Activated naive CD8-positive, alpha-beta T cell (primary cell): ENCODE measurements at regions not wholly inside any gene's neighbourhood (a gene's known extent, or its start where the extent isn't known, plus 50 kb on each side); places are given as distances from the start of the nearest gene placed in this dataset.

Source experiments
- H3K27ac Mint-ChIP-seq: one replicate; pipeline ENCODE4 v1.8.0; 2021; ENCODE audit warnings: mixed read lengths
- H3K27me3 Mint-ChIP-seq: one replicate; pipeline ENCODE4 v1.8.0; 2021; ENCODE audit warnings: mixed read lengths
- H3K36me3 Mint-ChIP-seq: one replicate; pipeline ENCODE4 v1.8.0; 2021; ENCODE audit warnings: mixed read lengths
- H3K4me1 Mint-ChIP-seq: one replicate; pipeline ENCODE4 v1.8.0; 2021; ENCODE audit warnings: low read depth, mixed read lengths
- H3K4me3 Mint-ChIP-seq: one replicate; pipeline ENCODE4 v1.8.0; 2021; ENCODE audit warnings: mild to moderate bottlenecking, mixed read lengths
- H3K9me3 Mint-ChIP-seq: one replicate; pipeline ENCODE4 v1.8.0; 2021; ENCODE audit warnings: low read depth, mixed read lengths

- H3K27ac Mint-ChIP-seq = no peak overlapping the region
- no peaks in the 10 kb centered on the region for H3K9me3 Mint-ChIP-seq
- no peaks in the 10 kb centered on the region for H3K27me3 Mint-ChIP-seq
- peaks cover 4% of the 10 kb centered on the region for H3K4me1 Mint-ChIP-seq
- H3K36me3 Mint-ChIP-seq = no peaks in the 10 kb centered on the region
- no peak overlapping the region for H3K4me3 Mint-ChIP-seq
Measured at GRCh38 chr13:95381212-95381527, 79.9 kb upstream of the ABCC4 start.

GRCh38 chr13:95382411-95382810 is 81.2 kb upstream of the ABCC4 start:
- Mint-ChIP-seq H3K27ac (no peak overlapping the region), H3K36me3 (no peaks in the 10 kb centered on the region), H3K4me1 (peaks cover 4% of the 10 kb centered on the region), H3K27me3 (no peaks in the 10 kb centered on the region), H3K9me3 (no peaks in the 10 kb centered on the region), H3K4me3 (no peak overlapping the region)

- Mint-ChIP-seq H3K27ac (no peak overlapping the region), H3K9me3 (no peaks in the 10 kb centered on the region), H3K36me3 (no peaks in the 10 kb centered on the region), H3K4me1 (peaks cover 4% of the 10 kb centered on the region), H3K27me3 (no peaks in the 10 kb centered on the region), H3K4me3 (no peak overlapping the region)
Measured at GRCh38 chr13:95382916-95383315, 81.7 kb upstream of the ABCC4 start.

GRCh38 chr13:95385373-95385772 is 84.1 kb upstream of the ABCC4 start:
- H3K4me3 Mint-ChIP-seq = no peak overlapping the region
- no peaks in the 10 kb centered on the region for H3K9me3 Mint-ChIP-seq
- peaks cover 4% of the 10 kb centered on the region for H3K4me1 Mint-ChIP-seq
- H3K27me3 Mint-ChIP-seq = peaks cover 1% of the 10 kb centered on the region
- H3K36me3 Mint-ChIP-seq = no peaks in the 10 kb centered on the region
- H3K27ac Mint-ChIP-seq = no peak overlapping the region

- Mint-ChIP-seq H3K9me3 (no peaks in the 10 kb centered on the region), H3K4me3 (no peak overlapping the region), H3K27ac (no peak overlapping the region), H3K4me1 (no peaks in the 10 kb centered on the region), H3K27me3 (peaks cover 4% of the 10 kb centered on the region), H3K36me3 (no peaks in the 10 kb centered on the region)
Measured at GRCh38 chr13:95385798-95386197, 84.5 kb upstream of the ABCC4 start.

- no peaks in the 10 kb centered on the region for H3K9me3 Mint-ChIP-seq
- no peak overlapping the region for H3K4me3 Mint-ChIP-seq
- no peaks in the 10 kb centered on the region for H3K36me3 Mint-ChIP-seq
- H3K27ac Mint-ChIP-seq = no peak overlapping the region
- H3K27me3 Mint-ChIP-seq = peaks cover 5% of the 10 kb centered on the region
- no peaks in the 10 kb centered on the region for H3K4me1 Mint-ChIP-seq
Measured at GRCh38 chr13:95386370-95386769, 85.1 kb upstream of the ABCC4 start.

GRCh38 chr13:95387733-95388207 is 86.5 kb upstream of the ABCC4 start:
- Mint-ChIP-seq H3K36me3 (no peaks in the 10 kb centered on the region), H3K9me3 (no peaks in the 10 kb centered on the region), H3K4me1 (no peaks in the 10 kb centered on the region), H3K4me3 (no peak overlapping the region), H3K27ac (no peak overlapping the region), H3K27me3 (peaks cover 5% of the 10 kb centered on the region)

GRCh38 chr13:95388420-95389079 is 87.3 kb upstream of the ABCC4 start:
- no peaks in the 10 kb centered on the region for H3K4me1 Mint-ChIP-seq
- H3K27ac Mint-ChIP-seq = no peak overlapping the region
- H3K9me3 Mint-ChIP-seq = no peaks in the 10 kb centered on the region
- no peaks in the 10 kb centered on the region for H3K36me3 Mint-ChIP-seq
- H3K4me3 Mint-ChIP-seq = no peak overlapping the region
- H3K27me3 Mint-ChIP-seq = peaks cover 6% of the 10 kb centered on the region

- Mint-ChIP-seq H3K27me3 (peaks cover 6% of the 10 kb centered on the region), H3K36me3 (no peaks in the 10 kb centered on the region), H3K4me1 (no peaks in the 10 kb centered on the region), H3K9me3 (no peaks in the 10 kb centered on the region), H3K27ac (no peak overlapping the region), H3K4me3 (no peak overlapping the region)
Measured at GRCh38 chr13:95391362-95391761, 90.1 kb upstream of the ABCC4 start.

GRCh38 chr13:95391785-95392184 is 90.5 kb upstream of the ABCC4 start:
- no peak overlapping the region for H3K4me3 Mint-ChIP-seq
- no peak overlapping the region for H3K27ac Mint-ChIP-seq
- H3K36me3 Mint-ChIP-seq = no peaks in the 10 kb centered on the region
- H3K9me3 Mint-ChIP-seq = no peaks in the 10 kb centered on the region
- H3K27me3 Mint-ChIP-seq = peaks cover 6% of the 10 kb centered on the region
- no peaks in the 10 kb centered on the region for H3K4me1 Mint-ChIP-seq

- Mint-ChIP-seq H3K4me1 (no peaks in the 10 kb centered on the region), H3K27ac (no peak overlapping the region), H3K4me3 (no peak overlapping the region), H3K36me3 (no peaks in the 10 kb centered on the region), H3K9me3 (no peaks in the 10 kb centered on the region), H3K27me3 (peaks cover 6% of the 10 kb centered on the region)
Measured at GRCh38 chr13:95392597-95392996, 91.3 kb upstream of the ABCC4 start.

- Mint-ChIP-seq H3K4me3 (peak overlapping the region; percentile 98), H3K4me1 (peaks cover 9% of the 10 kb centered on the region), H3K27ac (no peak overlapping the region), H3K27me3 (peaks cover 6% of the 10 kb centered on the region), H3K36me3 (peaks cover 2% of the 10 kb centered on the region), H3K9me3 (no peaks in the 10 kb centered on the region)
Measured at GRCh38 chr13:95403349-95404140, 102.3 kb upstream of the ABCC4 start.

GRCh38 chr13:95404141-95404882 is 103.1 kb upstream of the ABCC4 start:
- Mint-ChIP-seq H3K27me3 (peaks cover 6% of the 10 kb centered on the region), H3K9me3 (no peaks in the 10 kb centered on the region), H3K4me1 (peaks cover 9% of the 10 kb centered on the region), H3K4me3 (peak overlapping the region; percentile 98), H3K36me3 (peaks cover 2% of the 10 kb centered on the region), H3K27ac (no peak overlapping the region)

GRCh38 chr13:95406176-95406575 is 104.9 kb upstream of the ABCC4 start:
- Mint-ChIP-seq H3K9me3 (no peaks in the 10 kb centered on the region), H3K36me3 (peaks cover 2% of the 10 kb centered on the region), H3K27me3 (peaks cover 6% of the 10 kb centered on the region), H3K27ac (no peak overlapping the region), H3K4me3 (no peak overlapping the region), H3K4me1 (peaks cover 9% of the 10 kb centered on the region)

- peaks cover 4% of the 10 kb centered on the region for H3K9me3 Mint-ChIP-seq
- H3K27me3 Mint-ChIP-seq = peaks cover 7% of the 10 kb centered on the region
- H3K4me3 Mint-ChIP-seq = no peak overlapping the region
- no peaks in the 10 kb centered on the region for H3K4me1 Mint-ChIP-seq
- H3K36me3 Mint-ChIP-seq = no peaks in the 10 kb centered on the region
- no peak overlapping the region for H3K27ac Mint-ChIP-seq
Measured at GRCh38 chr13:95411428-95412040, 110.3 kb upstream of the ABCC4 start.
